ENCODE measurements at regions not wholly inside any gene's neighbourhood (a gene's known extent, or its start where the extent isn't known, plus 50 kb on each side); places are given as distances from the start of the nearest gene placed in this dataset.

- Mint-ChIP-seq H3K9me3 (ENCODE audit: unreplicated experiment) (no peaks in the 10 kb centered on the region), H3K36me3 (ENCODE audit: insufficient read depth, unreplicated experiment) (no peaks in the 10 kb centered on the region), H3K4me1 (ENCODE audit: insufficient read depth, unreplicated experiment) (peaks cover 8% of the 10 kb centered on the region), H3K27ac (ENCODE audit: low read depth, unreplicated experiment) (no peak overlapping the region), H3K27me3 (ENCODE audit: insufficient read depth, unreplicated experiment) (peaks cover 10% of the 10 kb centered on the region), H3K4me3 (ENCODE audit: unreplicated experiment) (no peak overlapping the region)
- CTCF ChIA-PET = interaction anchor here (1.0 to 2.8 kb wide), 3 partner anchors 72 to 439 kb away, joined by 3 to 10 read pairs (median 8); no protein-coding TSS in a partner anchor
- TF ChIP-seq, protein P1, sequence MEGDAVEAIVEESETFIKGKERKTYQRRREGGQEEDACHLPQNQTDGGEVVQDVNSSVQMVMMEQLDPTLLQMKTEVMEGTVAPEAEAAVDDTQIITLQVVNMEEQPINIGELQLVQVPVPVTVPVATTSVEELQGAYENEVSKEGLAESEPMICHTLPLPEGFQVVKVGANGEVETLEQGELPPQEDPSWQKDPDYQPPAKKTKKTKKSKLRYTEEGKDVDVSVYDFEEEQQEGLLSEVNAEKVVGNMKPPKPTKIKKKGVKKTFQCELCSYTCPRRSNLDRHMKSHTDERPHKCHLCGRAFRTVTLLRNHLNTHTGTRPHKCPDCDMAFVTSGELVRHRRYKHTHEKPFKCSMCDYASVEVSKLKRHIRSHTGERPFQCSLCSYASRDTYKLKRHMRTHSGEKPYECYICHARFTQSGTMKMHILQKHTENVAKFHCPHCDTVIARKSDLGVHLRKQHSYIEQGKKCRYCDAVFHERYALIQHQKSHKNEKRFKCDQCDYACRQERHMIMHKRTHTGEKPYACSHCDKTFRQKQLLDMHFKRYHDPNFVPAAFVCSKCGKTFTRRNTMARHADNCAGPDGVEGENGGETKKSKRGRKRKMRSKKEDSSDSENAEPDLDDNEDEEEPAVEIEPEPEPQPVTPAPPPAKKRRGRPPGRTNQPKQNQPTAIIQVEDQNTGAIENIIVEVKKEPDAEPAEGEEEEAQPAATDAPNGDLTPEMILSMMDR (IDR thresholded peaks at IDR 0.05; ENCODE audit: unreplicated experiment) = no peak
- no peak for DNase-seq (ENCODE audit: unreplicated experiment)
- intact Hi-C loops (cut with micrococcal nuclease) = no loop called here
- no TSS peak for BruUV-seq (replicated peaks)
- POLR2A ChIA-PET = no interaction called here
These were observed 276.9 kb downstream of the BMP7 start for GRCh38 chr20:56989516-56989915.

GRCh38 chr20:56993020-56993559 lies 273.4 kb downstream of the BMP7 start:
- no TSS peak for BruUV-seq (replicated peaks)
- TF ChIP-seq, protein P1 (IDR thresholded peaks at IDR 0.05; ENCODE audit: unreplicated experiment) = no peak

DNA sequence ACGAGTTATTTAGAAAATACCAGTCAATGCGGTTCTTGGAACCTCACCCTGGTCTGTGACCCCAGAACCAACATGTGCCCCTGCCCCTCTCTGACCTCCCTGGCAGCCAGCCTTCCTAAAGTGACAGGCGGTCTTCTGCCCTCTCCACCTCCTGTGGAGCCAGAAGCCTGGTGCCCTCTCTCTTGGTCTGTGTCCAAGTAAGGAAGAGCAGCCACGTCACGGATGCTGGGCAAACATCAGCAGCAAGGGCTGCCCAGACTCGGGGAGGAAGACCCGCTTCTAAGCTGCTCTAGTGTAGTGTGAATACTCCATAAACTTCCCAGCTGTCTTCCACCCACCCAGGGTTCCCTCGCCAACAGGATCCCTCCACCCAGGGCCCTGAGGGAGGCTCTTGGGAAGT lies 272.4 kb downstream of the BMP7 start:
- no peaks in the 10 kb centered on the region for H3K9me3 Mint-ChIP-seq (ENCODE audit: unreplicated experiment)
- ChIA-PET CTCF (interaction anchor here (0.7 to 5.1 kb wide), 7 partner anchors 10 to 448 kb away, joined by 3 to 31 read pairs (median 6); partner anchors contain the start of gene TFAP2C), POLR2A (interaction anchor here (0.5 to 2.4 kb wide), 4 partner anchors 9 to 420 kb away, joined by 3 to 8 read pairs (median 6); no protein-coding TSS in a partner anchor)
- H3K36me3 Mint-ChIP-seq (ENCODE audit: insufficient read depth, unreplicated experiment) = no peaks in the 10 kb centered on the region
- H3K27me3 Mint-ChIP-seq (ENCODE audit: insufficient read depth, unreplicated experiment) = peaks cover under 1% of the 10 kb centered on the region
- no peak for DNase-seq (ENCODE audit: unreplicated experiment)
- no TSS peak for BruUV-seq (replicated peaks)
- TF ChIP-seq, protein P1 (IDR thresholded peaks at IDR 0.05; ENCODE audit: unreplicated experiment) = no peak
- H3K4me1 Mint-ChIP-seq (ENCODE audit: insufficient read depth, unreplicated experiment) = no peaks in the 10 kb centered on the region
- intact Hi-C loops (cut with micrococcal nuclease) = no loop called here
- no peak overlapping the region for H3K4me3 Mint-ChIP-seq (ENCODE audit: unreplicated experiment)
- no peak overlapping the region for H3K27ac Mint-ChIP-seq (ENCODE audit: low read depth, unreplicated experiment)

More at GRCh38 chr20:56993020-56993559, 273.4 kb downstream of the BMP7 start:
- H3K27me3 Mint-ChIP-seq (ENCODE audit: insufficient read depth, unreplicated experiment) = peaks cover 9% of the 10 kb centered on the region
- no peak for DNase-seq (ENCODE audit: unreplicated experiment)
- intact Hi-C loops (cut with micrococcal nuclease) = no loop called here
- H3K36me3 Mint-ChIP-seq (ENCODE audit: insufficient read depth, unreplicated experiment) = no peaks in the 10 kb centered on the region
- H3K4me3 Mint-ChIP-seq (ENCODE audit: unreplicated experiment) = no peak overlapping the region
- no peaks in the 10 kb centered on the region for H3K9me3 Mint-ChIP-seq (ENCODE audit: unreplicated experiment)
- H3K4me1 Mint-ChIP-seq (ENCODE audit: insufficient read depth, unreplicated experiment) = no peaks in the 10 kb centered on the region
- POLR2A ChIA-PET = interaction anchor here (1.4 kb wide), 1 partner anchor 419 kb away, joined by 3 read pairs; no protein-coding TSS in a partner anchor
- no peak overlapping the region for H3K27ac Mint-ChIP-seq (ENCODE audit: low read depth, unreplicated experiment)
- CTCF ChIA-PET = interaction anchor here (1.2 to 1.7 kb wide), 2 partner anchors 18 to 20 kb away, joined by 3 read pairs; no protein-coding TSS in a partner anchor

GRCh38 chr20:56995149-56995548 lies 271.3 kb downstream of the BMP7 start:
- H3K36me3 Mint-ChIP-seq (ENCODE audit: insufficient read depth, unreplicated experiment) = no peaks in the 10 kb centered on the region

More at GRCh38 chr20:56995149-56995548, 271.3 kb downstream of the BMP7 start:
- Mint-ChIP-seq H3K9me3 (ENCODE audit: unreplicated experiment) (no peaks in the 10 kb centered on the region), H3K4me1 (ENCODE audit: insufficient read depth, unreplicated experiment) (no peaks in the 10 kb centered on the region), H3K4me3 (ENCODE audit: unreplicated experiment) (no peak overlapping the region), H3K27me3 (ENCODE audit: insufficient read depth, unreplicated experiment) (no peaks in the 10 kb centered on the region), H3K27ac (ENCODE audit: low read depth, unreplicated experiment) (no peak overlapping the region)
- ChIA-PET CTCF (interaction anchor here (0.5 to 5.1 kb wide), 34 partner anchors 10 to 640 kb away, joined by 3 to 31 read pairs (median 4); partner anchors contain the start of gene TFAP2C), POLR2A (interaction anchor here (0.6 to 2.4 kb wide), 6 partner anchors 10 to 1895 kb away, joined by 3 to 8 read pairs (median 4); no protein-coding TSS in a partner anchor)
- intact Hi-C loops (cut with micrococcal nuclease) = loop anchor here (1.0 kb wide), 1 partner anchor 445 kb away; no protein-coding TSS in a partner anchor
- BruUV-seq (replicated peaks) = no TSS peak
- peak; percentile 74 for DNase-seq (ENCODE audit: unreplicated experiment)
- TF ChIP-seq, protein P1 (IDR thresholded peaks at IDR 0.05; ENCODE audit: unreplicated experiment) = no peak
